GM18498 (cell line): ENCODE measurements at regions not wholly inside any gene's neighbourhood (a gene's known extent, or its start where the extent isn't known, plus 50 kb on each side); places are given as distances from the start of the nearest gene placed in this dataset.

Source experiments
- ATAC-seq: cut with Tn5 transposase; IDR thresholded peaks from one replicate; pipeline ENCODE4 v1.9.1; 2021; ENCODE audit warnings: mild to moderate bottlenecking, moderate library complexity; ENCODE audit not compliant: unreplicated experiment

DNA sequence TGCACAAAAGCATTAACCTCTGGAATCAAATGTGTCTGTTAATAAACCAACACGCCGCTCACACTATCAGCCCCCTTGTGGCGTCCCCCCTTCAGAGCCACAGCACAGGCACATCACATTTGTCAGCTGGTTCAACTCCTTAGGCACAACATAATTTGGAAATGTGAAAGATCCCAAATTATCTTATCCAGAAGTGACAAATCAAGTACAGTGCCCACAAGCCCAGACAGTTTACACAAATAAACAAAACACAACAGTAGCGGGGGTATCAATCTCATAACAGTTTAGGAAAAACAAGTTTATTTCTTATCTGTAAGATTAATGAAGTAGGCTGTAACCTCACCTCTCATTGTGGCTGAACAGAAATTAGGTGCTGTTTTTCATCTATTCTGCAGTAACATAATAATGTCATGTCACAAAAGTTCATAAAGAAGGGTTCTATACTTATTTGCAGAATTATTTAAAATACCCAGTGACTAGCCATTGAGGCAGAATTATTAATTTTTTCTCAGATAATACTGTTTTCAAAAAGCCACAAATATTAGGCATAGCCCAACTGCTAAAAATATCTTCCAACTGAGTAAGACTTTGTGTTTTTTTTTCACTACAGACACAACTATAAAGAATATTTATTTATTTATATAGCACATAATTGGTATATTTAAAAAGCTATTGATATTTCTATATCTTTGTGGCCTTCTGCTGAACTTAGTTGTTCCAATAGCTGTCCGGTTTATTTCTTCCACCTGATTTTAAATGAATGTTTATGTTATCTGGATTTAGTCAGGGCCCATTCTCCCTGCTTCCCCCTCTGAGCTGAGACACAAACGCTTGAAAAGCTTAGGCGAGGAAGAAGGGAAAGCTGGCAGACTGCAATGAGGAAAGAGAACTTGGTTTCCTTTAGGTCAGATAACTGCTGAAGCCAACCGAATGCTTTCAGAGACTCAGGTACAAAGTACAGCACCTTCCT is 214.7 kb downstream of the QDPR start:
- ATAC-seq, result no peak

DNA sequence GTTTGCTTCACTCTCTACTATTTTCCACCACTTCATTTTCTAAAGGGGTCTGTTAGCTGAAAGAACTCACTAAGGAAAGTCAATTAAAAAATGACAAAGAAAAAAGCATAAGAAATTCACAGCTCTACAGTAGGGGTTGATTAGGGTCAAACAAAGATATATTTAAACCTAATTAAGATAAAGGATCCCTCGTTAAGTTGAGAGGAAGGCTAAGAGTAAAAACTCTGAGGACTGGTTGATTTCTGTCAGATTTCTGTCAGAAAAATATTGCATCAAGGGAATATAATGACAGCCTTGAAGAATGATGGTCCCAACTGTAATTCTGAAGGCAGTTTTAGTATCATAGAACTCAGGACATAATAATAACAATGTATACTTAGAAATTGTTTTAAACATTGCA is 218.0 kb downstream of the QDPR start:
- ATAC-seq, result no peak

DNA sequence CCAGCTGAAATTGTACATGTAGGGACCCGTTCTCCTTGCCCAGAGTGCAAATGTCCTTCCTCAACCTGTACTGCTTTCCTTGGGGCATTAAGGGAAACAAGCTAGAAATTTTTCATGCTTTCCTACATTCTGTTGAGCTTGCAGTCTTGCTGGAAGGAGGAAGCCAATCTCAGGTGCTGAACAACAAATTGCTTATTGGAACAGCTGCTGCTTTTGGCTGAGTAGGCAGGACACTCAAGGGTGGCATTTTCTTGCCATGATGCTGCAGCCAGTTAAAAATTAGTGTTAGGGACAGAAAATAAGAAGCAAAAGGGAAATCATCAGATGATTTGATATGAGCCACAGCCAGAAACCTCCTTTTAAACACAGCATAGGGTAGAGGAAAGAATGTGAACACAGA is 223.7 kb downstream of the QDPR start:
- ATAC-seq, result no peak

DNA sequence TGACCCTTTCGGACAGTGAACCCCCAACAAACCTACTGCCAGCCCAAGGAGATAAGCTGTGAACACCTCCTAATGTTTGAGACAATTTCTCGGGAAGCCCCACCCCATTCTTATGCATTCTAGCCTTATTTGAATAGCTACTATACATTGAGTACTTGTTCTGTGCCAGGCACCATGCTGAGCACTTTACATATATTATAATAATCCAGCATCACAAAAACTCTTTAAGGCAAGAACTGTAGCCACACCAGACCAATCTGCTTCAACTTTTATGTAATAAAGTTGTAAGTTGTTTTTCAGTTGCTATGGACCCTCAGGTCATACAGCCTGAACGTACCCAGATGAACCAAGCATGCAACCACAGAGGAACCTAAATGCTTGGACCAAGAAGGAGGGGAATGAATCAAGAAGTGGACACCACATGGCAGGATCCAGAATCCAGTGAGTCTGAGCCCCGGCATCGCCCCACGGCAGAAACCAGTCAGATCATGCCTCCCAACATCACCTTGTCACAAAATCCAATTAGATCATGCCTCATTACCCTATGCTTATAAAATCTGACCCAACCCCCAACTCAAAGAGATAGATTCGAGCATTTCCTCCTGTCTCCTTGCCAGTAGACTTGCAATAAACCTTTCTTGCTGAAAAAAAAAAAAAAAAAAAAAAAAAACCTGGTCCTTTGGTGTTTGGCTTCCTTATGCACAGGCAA is 225.0 kb downstream of the QDPR start:
- ATAC-seq, result no peak

DNA sequence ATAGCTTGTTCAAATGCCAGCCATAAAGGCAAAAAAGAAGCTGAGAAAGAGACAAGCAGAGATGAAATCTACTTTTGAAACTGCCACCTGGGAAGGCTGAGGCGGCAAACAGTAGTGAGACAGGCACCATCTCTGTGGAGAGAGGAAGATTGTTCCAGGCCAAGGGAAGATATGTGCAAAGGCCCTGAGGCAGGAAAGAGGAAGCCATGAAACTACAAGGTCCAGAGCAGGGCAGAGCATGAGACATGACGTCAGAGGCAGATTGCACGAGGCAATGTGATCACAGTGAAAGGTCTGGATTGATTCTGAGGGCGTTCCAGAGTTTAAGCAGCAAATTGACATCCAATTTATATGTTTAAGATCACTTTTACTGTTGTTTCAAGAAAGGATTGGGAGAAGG is 226.1 kb downstream of the QDPR start:
- ATAC-seq, result no peak

DNA sequence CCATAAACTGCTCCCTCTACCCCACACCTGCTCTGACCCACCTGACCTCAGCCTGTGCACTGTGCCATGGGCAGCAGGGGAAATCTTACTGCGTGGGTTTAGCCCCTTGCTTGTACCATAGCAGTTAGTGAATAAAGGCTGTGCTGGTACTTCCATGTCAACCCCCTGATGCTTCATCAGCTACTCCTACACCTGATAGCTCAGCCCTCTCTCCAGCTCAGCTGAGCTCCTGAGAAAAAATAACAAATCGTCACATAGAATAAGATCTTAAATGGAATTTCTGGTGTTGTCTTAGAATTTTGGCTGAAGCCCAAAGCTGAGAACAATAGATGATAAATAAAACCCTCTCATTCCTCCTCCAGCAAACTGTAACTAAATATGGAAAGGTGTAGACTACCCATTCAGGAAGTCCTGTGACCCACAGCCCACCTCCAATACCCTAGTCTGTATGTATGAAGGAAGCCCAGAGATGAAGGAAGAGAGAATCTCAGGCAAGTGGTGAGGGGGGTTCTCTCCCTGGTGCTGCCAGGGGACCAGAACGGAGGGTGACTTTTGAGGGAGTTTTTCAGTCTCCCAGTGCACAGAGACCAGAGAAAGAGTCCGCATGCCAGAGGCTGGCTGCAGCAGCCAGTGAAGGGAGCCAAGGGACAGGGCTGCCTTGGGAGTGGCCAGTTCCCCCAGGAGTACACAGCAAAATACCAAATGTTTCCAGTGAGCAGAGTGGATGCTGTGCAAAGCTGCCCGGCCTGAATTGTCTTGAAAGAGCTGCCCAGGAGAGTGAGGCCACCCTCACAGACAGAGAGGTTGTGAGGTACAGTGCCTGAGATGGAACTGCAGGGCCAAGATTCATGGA is 227.3 kb downstream of the QDPR start:
- no peak for ATAC-seq

DNA sequence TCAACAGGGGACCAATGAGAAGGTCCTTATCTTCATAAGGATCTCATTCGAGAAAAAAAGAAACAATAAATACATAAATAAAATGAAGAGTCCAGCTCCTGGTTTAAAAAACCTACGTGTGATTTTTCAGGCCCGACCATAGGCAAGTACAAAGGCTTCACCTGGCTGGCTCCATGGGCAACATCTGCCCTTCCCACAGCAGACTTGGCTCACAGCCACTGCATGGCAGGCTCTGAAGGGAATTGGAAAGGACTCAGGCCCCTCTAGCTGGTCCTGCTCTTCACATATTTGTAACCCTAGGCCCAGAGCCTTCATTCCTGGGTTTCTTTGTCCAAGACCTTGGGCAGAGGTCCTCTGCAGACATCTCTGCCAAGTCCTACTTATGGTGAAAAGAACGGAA is 228.1 kb downstream of the QDPR start:
- ATAC-seq, result no peak

DNA sequence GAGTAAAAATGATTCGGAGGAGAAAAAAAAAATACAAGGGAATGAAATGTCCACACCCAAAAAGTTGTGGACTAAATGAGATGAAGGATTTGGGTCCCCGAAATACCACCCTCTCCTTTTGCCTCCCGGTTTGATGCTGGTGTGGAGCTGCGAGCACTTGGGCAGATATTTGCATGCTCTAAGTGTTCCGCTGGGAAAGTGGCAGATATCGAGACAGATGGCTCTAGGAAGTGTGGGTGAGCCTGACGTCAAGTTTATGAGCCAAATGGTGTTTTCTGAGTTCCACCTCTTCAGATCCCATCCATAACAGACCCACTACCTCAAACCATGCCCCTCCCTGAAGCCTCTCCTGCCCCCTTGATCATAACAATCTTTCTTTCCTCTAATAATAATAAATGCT is 228.6 kb downstream of the QDPR start:
- no peak for ATAC-seq

DNA sequence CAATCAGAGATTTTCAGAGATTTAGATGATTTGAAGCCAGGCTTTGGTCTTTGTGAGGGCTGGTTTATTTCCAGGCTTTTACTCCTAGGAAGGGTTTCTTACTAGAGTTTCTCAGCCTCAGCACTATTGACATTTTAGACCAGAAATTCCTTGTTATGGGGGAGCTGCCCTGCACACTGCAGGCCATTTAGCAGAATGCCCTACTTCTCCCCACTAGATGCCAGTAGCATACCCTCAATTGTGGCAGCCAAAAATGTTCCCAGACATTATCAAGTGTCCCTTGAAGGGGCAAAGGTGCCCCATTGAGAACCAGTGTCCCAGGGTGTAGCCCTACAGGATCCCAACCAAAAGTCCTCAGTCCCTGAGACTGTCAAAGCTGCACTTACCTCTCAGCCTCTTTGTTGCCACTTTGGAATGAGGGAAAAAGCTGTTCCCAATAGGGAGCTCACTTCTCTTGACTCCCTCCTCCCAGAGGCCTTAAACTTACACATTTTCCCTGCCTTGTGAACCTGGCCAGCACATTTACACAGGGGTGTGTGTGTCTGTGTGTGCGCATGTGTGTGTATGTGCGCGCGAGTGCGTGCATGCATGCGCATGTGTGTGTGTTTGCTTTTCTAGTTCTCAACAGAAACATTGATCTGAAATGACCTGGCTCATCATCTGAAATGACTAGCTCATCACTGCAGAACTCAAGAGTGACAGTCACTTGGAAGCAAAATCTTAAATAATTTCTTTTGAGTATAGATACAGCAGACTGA is 231.4 kb downstream of the QDPR start:
- ATAC-seq, result no peak

DNA sequence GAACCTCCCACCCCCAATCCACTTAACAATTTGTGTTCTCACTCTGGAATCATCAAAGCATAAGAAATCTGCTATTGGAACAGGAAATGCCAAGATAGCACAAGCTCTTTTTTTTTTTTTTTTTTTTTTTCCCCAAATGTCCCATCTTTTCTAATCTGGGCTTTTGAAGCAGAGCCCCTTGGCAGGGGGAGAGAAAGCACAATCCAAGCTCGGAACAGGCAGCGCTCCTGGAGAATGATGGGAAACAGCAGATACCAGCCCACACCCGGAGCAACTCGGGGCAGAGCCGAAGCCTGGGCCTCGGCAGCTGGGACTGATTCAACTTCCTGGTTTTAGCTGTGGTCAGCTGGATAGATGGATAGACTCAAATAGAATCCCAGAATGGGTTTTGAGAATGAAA is 235.1 kb downstream of the QDPR start:
- ATAC-seq, result no peak

DNA sequence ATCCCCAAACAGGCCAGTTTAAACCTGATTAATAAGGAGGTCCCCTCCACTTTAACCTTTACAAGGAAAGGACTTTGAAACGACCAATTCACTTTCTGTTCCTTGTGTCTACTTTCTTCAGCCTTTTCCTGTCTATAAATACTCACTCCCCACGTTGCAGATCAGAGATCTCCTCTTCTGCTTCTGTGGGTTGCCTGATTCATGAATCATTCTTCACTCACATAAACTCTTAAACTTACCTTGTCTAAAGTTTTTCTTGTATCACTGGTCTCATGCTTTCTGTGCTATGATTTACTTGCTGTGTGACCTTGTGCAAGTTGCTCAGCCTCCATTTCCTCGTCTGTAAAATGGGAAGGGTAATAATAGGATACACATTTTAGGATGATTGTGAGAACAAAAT is 236.1 kb downstream of the QDPR start:
- ATAC-seq, result no peak

DNA sequence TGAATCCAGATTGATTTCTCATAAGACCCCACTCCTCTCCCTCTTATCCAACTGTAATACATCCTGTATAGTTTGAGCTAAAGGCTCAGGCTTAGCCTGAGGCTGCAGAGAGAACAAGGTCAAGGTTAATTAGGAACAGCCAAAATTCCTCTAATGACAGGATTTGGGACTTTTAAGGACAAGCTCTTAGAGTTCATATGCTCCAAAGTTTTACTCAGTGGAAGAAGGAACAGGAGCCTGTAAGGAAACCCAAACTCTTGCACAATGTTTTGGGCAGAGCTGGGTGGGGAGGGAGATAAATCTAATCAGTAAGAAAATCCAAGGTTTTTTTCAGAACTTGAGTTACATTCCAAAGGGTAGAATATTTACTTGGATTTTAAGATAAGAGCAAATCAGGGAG is 238.8 kb downstream of the QDPR start:
- ATAC-seq, result no peak

DNA sequence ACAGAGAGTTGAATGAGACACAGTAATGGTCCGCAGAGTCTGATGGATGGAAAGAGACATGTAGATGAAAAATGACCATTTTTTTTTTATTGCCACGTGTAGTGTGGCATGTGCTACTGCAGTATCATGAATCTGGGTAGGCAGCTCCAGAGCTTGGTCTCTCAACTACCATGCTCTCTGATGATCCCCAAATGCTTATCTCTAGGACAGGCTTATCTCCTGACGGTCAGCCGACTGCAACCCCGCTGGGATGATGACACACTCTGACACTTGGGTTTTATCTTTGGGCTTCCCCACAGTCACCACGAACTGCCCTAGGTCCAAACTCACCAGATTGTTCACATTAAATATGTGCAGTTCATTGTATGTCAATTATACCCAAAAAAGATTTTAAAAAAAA is 239.7 kb downstream of the QDPR start:
- no peak for ATAC-seq

DNA sequence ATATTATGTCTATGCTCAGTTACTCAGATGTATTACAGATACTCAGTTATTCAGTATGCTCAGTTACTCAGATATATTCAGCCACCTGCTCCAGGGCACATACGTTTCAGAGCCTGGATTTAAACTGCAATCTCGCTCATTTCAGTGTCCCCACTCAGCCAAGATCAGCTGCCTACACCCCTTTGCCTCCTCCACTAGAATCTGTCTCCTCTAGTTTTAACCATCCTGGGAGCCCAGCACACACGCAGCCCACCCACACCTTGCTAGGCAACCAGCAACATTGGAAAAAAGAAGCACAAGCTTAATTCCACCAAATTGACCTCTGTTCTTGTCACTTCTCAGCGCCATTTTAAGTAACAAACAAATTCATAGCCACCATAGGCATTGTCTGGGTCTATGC is 246.2 kb downstream of the QDPR start:
- no peak for ATAC-seq

DNA sequence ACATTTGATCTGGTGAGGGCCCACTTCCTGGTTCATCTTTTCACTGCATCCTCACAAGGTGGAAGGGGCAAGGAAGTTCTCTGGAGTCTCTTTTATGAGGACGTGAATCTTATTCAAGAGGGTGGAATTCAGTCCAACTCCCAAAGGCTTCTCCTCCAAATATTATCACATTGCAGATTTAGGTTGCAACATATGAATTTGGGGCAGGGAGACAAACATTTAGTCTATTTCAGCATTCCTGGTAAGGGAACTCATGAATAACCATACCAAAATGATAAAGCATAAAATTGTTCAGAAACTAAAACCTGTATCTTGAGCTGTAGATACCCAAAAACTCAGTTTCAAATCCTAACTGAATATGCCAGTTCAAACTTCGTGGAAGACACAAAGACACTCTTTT is 246.8 kb downstream of the QDPR start:
- no peak for ATAC-seq

DNA sequence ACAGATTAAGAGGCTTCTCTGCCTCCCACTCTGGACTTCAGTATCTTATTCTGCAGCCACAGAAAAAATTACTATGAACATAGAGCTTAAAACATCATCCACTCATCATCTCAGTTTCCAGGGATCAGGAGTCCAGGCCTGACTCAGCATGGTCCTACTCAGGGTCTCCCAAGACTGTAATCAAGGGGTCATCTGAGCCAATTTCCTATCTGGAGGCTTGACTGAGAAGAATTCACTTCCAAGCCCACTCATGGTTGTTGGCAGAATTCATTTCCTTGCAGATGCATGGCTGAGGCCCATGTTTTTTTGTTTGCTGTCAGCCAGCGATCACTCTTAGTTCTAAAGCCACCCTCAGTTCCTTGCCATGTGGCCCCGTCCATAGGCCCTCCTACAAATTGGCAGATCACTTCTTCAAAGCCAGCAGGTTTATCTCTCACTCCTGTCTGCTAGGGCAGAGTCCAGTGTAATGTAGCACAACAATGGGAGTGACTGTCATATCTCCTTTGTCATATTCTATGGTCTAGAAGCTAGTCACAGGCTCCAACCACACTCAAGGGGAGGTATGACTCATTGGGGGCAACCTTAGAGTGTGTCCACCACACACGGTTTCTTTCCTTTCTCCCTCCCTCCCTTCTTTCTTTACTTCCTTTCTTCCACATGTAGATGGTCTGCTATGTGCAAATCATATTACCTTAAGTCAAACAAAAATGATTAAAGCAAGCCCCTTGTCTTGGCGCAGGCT is 251.6 kb downstream of the QDPR start:
- no peak for ATAC-seq

DNA sequence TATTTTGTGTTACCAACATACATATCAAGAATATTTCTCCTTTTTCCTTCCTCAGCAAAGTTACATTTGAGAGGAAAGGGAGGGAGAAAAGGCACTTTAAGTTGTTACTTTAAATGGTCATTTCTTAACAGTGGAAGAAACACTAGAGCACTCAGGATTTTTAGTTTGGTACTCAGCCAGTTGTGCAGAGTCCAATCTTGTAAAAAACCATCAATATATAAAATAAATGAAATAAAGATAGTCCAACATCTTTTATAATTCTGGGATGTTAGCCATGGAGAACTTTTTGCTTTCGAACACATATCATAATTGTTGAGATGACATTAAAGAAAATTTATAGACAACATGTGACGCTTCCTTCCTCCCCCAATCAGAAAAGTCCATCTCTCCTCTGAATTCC is 253.8 kb downstream of the QDPR start:
- ATAC-seq, result no peak

DNA sequence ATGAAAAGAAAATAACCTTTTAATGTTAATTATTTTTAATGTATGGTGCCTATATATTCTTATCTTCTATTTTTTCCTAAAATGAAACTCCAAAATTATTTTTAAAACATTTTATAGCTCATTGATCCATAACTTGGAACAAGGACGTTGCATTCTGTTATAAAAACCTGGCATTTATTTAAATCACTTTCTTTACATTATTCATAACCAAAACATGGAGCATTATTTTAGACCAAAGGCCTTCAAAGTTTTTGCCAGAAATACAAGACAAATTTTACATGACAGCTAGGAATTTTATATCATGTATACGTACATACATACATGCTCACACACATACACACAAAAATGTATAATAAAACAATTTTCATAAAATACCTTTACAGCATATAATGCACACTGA is 259.8 kb downstream of the QDPR start:
- no peak for ATAC-seq

DNA sequence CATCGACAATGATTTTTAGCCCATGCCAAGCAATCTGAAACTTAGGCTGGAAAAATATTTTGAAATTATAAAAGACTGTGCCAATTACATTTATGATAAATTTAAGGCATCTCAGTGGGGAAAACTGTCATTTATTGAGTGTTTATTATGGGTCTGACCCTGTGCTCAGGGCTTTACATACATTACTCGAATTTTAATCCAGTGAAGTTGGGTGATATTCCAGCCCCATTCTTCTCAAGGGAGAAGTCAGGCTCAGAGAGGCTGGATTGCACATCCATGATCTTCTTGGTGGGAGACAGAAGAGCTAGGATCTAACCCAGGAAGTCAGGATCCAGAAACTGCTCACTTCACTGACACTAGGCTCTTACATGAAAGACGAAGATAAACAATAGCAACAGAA is 260.8 kb downstream of the QDPR start:
- no peak for ATAC-seq

DNA sequence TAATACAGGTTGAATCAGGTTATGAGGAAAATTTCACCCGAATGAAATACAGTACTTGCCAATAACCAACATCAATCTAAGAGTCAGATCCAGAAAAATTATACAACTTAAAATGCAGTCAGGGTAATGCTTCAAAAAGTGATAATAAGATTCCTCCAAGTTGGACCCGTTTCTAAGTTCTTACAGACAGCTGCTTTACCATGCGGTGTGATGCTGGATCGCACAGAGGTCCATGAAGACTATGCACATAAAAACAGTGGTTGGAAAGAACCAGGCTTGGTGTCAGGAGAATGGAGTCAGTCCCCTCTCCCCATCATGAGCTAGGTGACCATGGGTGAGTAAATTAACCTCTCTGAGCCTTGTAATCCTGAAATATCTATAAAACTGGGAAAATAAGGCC is 261.3 kb downstream of the QDPR start:
- ATAC-seq, result no peak
